22Rv1 (cell line): ENCODE measurements at regions not wholly inside any gene's neighbourhood (a gene's known extent, or its start where the extent isn't known, plus 50 kb on each side); places are given as distances from the start of the nearest gene placed in this dataset.

Experiments used
- CTCF ChIP-seq: fragments of 450-650 bp; IDR thresholded peaks from 2 replicates; pipeline ENCODE4 v1.5.1; 2017; ENCODE audit warnings: mild to moderate bottlenecking
- ZFX ChIP-seq: fragments of 450-650 bp; IDR thresholded peaks from 2 replicates; pipeline ENCODE4 v1.6.1; 2017; ENCODE audit warnings: antibody characterized with exemption, borderline replicate concordance

GRCh38 chr5:114658194-114658593 lies 296.3 kb downstream of the KCNN2 start:
- no peak for TF ChIP-seq CTCF
- TF ChIP-seq ZFX = no peak
